ENCODE measurements at regions not wholly inside any gene's neighbourhood (a gene's known extent, or its start where the extent isn't known, plus 50 kb on each side); places are given as distances from the start of the nearest gene placed in this dataset.

- H3K4me2 ChIP-seq (ENCODE audit: low read depth, low read length) = peak overlapping the region; percentile 56; the same call in 1 of the 2 replicates
- no peaks in the 10 kb centered on the region for H4K20me1 ChIP-seq (ENCODE audit: insufficient read depth, low read length)
- peaks cover 32% of the 10 kb centered on the region for H3K4me1 ChIP-seq (ENCODE audit: low read length)
- TF ChIP-seq EZH2 (optimal IDR thresholded peaks at IDR 0.05; ENCODE audit: low read depth, low read length) = no peak
- no peak for TF ChIP-seq EZH2phosphoT487 (IDR thresholded peaks at IDR 0.05; ENCODE audit: low read length)
- TF ChIP-seq CTCF (IDR thresholded peaks at IDR 0.05; ENCODE audit: low read length) = no peak
- H3K27me3 ChIP-seq (replicated peaks; ENCODE audit: insufficient read depth, low read length) = no peaks in the 10 kb centered on the region
- H3F3A ChIP-seq (ENCODE audit: insufficient read depth, low read length) = peaks cover 12% of the 10 kb centered on the region; the same call in 1 of the 2 replicates
- DNase-seq = no peak
- no peaks in the 10 kb centered on the region for H3K36me3 ChIP-seq (replicated peaks; ENCODE audit: insufficient read depth, low read length)
- no peak overlapping the region for H2AFZ ChIP-seq (ENCODE audit: low read length)
- H3K79me2 ChIP-seq (ENCODE audit: low read length) = no peaks in the 10 kb centered on the region
- no peak overlapping the region for H3K27ac ChIP-seq (ENCODE audit: low read length)
- no peak overlapping the region for H3K4me3 ChIP-seq (ENCODE audit: low read length)
- H3K9ac ChIP-seq (ENCODE audit: low read length) = no peak overlapping the region
- no peaks in the 10 kb centered on the region for H3K9me2 ChIP-seq (replicated peaks; ENCODE audit: insufficient read depth, low read length)
- H3K9me3 ChIP-seq (replicated peaks; ENCODE audit: insufficient read depth, low read length) = no peaks in the 10 kb centered on the region
Measured at GRCh38 chr1:73898540-73898939, 299.4 kb downstream of the LRRIQ3 start.

GRCh38 chr1:73887412-73887811 is 310.6 kb downstream of the LRRIQ3 start:
- no peak for DNase-seq
- no peak overlapping the region for H3K9ac ChIP-seq (ENCODE audit: low read length)
- H3K4me1 ChIP-seq (ENCODE audit: low read length) = no peaks in the 10 kb centered on the region
- no peak overlapping the region for H3K4me2 ChIP-seq (ENCODE audit: low read depth, low read length)
- H3K27me3 ChIP-seq (replicated peaks; ENCODE audit: insufficient read depth, low read length) = no peaks in the 10 kb centered on the region
- H3K79me2 ChIP-seq (ENCODE audit: low read length) = no peaks in the 10 kb centered on the region
- no peak overlapping the region for H3K4me3 ChIP-seq (ENCODE audit: low read length)
- no peaks in the 10 kb centered on the region for H3K9me3 ChIP-seq (replicated peaks; ENCODE audit: insufficient read depth, low read length)
- H3K9me2 ChIP-seq (replicated peaks; ENCODE audit: insufficient read depth, low read length) = no peaks in the 10 kb centered on the region
- no peaks in the 10 kb centered on the region for H3F3A ChIP-seq (ENCODE audit: insufficient read depth, low read length)
- TF ChIP-seq EZH2phosphoT487 (IDR thresholded peaks at IDR 0.05; ENCODE audit: low read length) (no peak), CTCF (IDR thresholded peaks at IDR 0.05; ENCODE audit: low read length) (no peak), EZH2 (optimal IDR thresholded peaks at IDR 0.05; ENCODE audit: low read depth, low read length) (no peak)
- no peak overlapping the region for H3K27ac ChIP-seq (ENCODE audit: low read length)
- no peak overlapping the region for H2AFZ ChIP-seq (ENCODE audit: low read length)
- no peaks in the 10 kb centered on the region for H3K36me3 ChIP-seq (replicated peaks; ENCODE audit: insufficient read depth, low read length)
- no peaks in the 10 kb centered on the region for H4K20me1 ChIP-seq (ENCODE audit: insufficient read depth, low read length)

GRCh38 chr1:73886716-73887115 is 311.3 kb downstream of the LRRIQ3 start:
- no peak for DNase-seq
- Histone ChIP-seq H3K4me2 (ENCODE audit: low read depth, low read length) (no peak overlapping the region), H3K4me1 (ENCODE audit: low read length) (no peaks in the 10 kb centered on the region), H3K9me3 (replicated peaks; ENCODE audit: insufficient read depth, low read length) (no peaks in the 10 kb centered on the region), H2AFZ (ENCODE audit: low read length) (no peak overlapping the region), H3K4me3 (ENCODE audit: low read length) (no peak overlapping the region), H3K9ac (ENCODE audit: low read length) (no peak overlapping the region), H3F3A (ENCODE audit: insufficient read depth, low read length) (no peaks in the 10 kb centered on the region), H3K27ac (ENCODE audit: low read length) (no peak overlapping the region), H3K27me3 (replicated peaks; ENCODE audit: insufficient read depth, low read length) (no peaks in the 10 kb centered on the region), H4K20me1 (ENCODE audit: insufficient read depth, low read length) (no peaks in the 10 kb centered on the region), H3K9me2 (replicated peaks; ENCODE audit: insufficient read depth, low read length) (no peaks in the 10 kb centered on the region), H3K79me2 (ENCODE audit: low read length) (no peaks in the 10 kb centered on the region), H3K36me3 (replicated peaks; ENCODE audit: insufficient read depth, low read length) (no peaks in the 10 kb centered on the region)
- TF ChIP-seq EZH2 (optimal IDR thresholded peaks at IDR 0.05; ENCODE audit: low read depth, low read length) (no peak), EZH2phosphoT487 (IDR thresholded peaks at IDR 0.05; ENCODE audit: low read length) (no peak), CTCF (IDR thresholded peaks at IDR 0.05; ENCODE audit: low read length) (no peak)
